Fibroblast of villous mesenchyme (primary cell): ENCODE measurements at regions not wholly inside any gene's neighbourhood (a gene's known extent, or its start where the extent isn't known, plus 50 kb on each side); places are given as distances from the start of the nearest gene placed in this dataset.

Experiments used
- DNase-seq: peaks from one replicate; pipeline ENCODE4 v3.0.0-alpha.2; 2010; ENCODE audit warnings: low read depth
- H3K4me3 ChIP-seq: 2 replicates; pipeline ENCODE4 v1.5.1; 2011; ENCODE audit warnings: low read depth, mild to moderate bottlenecking, low read length
- CTCF ChIP-seq: IDR thresholded peaks from 2 replicates; pipeline ENCODE4 v1.5.1; 2012; ENCODE audit warnings: low read depth, mild to moderate bottlenecking, low read length; ENCODE audit not compliant: insufficient read depth

GRCh38 chr15:53323191-53323590, 436.3 kb downstream of the WDR72 start:
- TF ChIP-seq CTCF = no peak
- no peak for DNase-seq
- no peak overlapping the region for H3K4me3 ChIP-seq

- TF ChIP-seq CTCF = no peak
- H3K4me3 ChIP-seq = no peak overlapping the region
- DNase-seq = no peak
Measured at GRCh38 chr15:53320816-53321215, 438.6 kb downstream of the WDR72 start.

GRCh38 chr15:53312707-53313106, 446.8 kb downstream of the WDR72 start:
- H3K4me3 ChIP-seq = no peak overlapping the region
- no peak for TF ChIP-seq CTCF
- no peak for DNase-seq

GRCh38 chr15:53310709-53311108, 448.8 kb downstream of the WDR72 start:
- no peak overlapping the region for H3K4me3 ChIP-seq
- TF ChIP-seq CTCF = no peak
- DNase-seq = no peak

- no peak for TF ChIP-seq CTCF
- no peak for DNase-seq
- no peak overlapping the region for H3K4me3 ChIP-seq
Measured at GRCh38 chr15:53307952-53308624, 451.4 kb downstream of the WDR72 start.

GRCh38 chr15:53305554-53305953, 453.9 kb downstream of the WDR72 start:
- no peak for TF ChIP-seq CTCF
- no peak for DNase-seq
- no peak overlapping the region for H3K4me3 ChIP-seq

GRCh38 chr15:53305101-53305500, 454.4 kb downstream of the WDR72 start:
- DNase-seq = no peak
- H3K4me3 ChIP-seq = no peak overlapping the region
- no peak for TF ChIP-seq CTCF
